Tibial nerve (tissue), 4 donors: ENCODE measurements at regions not wholly inside any gene's neighbourhood (a gene's known extent, or its start where the extent isn't known, plus 50 kb on each side); places are given as distances from the start of the nearest gene placed in this dataset.

Experiments
- DNase-seq, 2 donors: peaks; one replicate each; pipeline ENCODE4 v3.0.0-alpha.2; 2019; ENCODE audit warnings: low spot score in 2 of 2
- H3K27ac ChIP-seq, 4 donors: fragments of 200-600 bp; sonication (generic) in 3 of 4; one replicate each; pipeline ENCODE4 v1.5.1; 2017 to 2019; ENCODE audit warnings: mild to moderate bottlenecking in 1 of 4
- H3K27me3 ChIP-seq, 2 donors: fragments of 200-600 bp; sonication (generic) in 1 of 2; one replicate each; pipeline versions ENCODE4 v1.5.1 to v1.6.0; 2017 to 2019
- H3K36me3 ChIP-seq, 3 donors: fragments of 200-600 bp; sonication (generic); one replicate each; pipeline ENCODE4 v1.5.1; 2018 to 2019
- H3K4me1 ChIP-seq, 4 donors: fragments of 200-600 bp; sonication (generic) in 3 of 4; one replicate each; pipeline ENCODE4 v1.5.1; 2017 to 2019
- H3K4me3 ChIP-seq, 4 donors: fragments of 200-600 bp; sonication (generic) in 3 of 4; one replicate each; pipeline ENCODE4 v1.5.1; 2017 to 2019; ENCODE audit warnings: mild to moderate bottlenecking in 1 of 4, moderate library complexity in 1 of 4
- H3K9me3 ChIP-seq, 4 donors: fragments of 200-600 bp; sonication (generic) in 3 of 4; one replicate each; pipeline ENCODE4 v1.5.1; 2017 to 2019
- CTCF ChIP-seq, 5 experiments: fragments of 200-600 bp in 3 of 5; fragments of 450-650 bp in 2 of 5; sonication (generic) in 3 of 5; IDR thresholded peaks; one replicate each; pipeline ENCODE4 v1.5.1; 2016 to 2019; ENCODE audit warnings: antibody characterized with exemption in 5 of 5, mild to moderate bottlenecking in 3 of 5, moderate library complexity in 2 of 5
- EP300 ChIP-seq, 2 donors: sonication (generic); formaldehyde crosslinking; IDR thresholded peaks; one replicate each; pipeline ENCODE4 v1.6.1; 2017; ENCODE audit warnings: antibody characterized with exemption in 2 of 2, mild to moderate bottlenecking in 1 of 2
- POLR2A ChIP-seq, 2 donors: fragments of 450-650 bp; IDR thresholded peaks; one replicate each; pipeline ENCODE4 v1.6.1; 2017; ENCODE audit warnings: antibody characterized with exemption in 2 of 2, mild to moderate bottlenecking in 2 of 2, moderate library complexity in 2 of 2
- WGBS, 2 donors: methylation state at CpG; one replicate each; pipeline ENCODE4 v1.1.5; 2018; 5-methylcytosine and 5-hydroxymethylcytosine counted together

GRCh38 chr13:19329365-19329764, 147.7 kb upstream of the TUBA3C start:
- TF ChIP-seq POLR2A (IDR thresholded peaks at IDR 0.05), result no peak
- no peak for TF ChIP-seq EP300 (IDR thresholded peaks at IDR 0.05)
- no peak for TF ChIP-seq CTCF (IDR thresholded peaks at IDR 0.05)

GRCh38 chr13:19324325-19324724, 142.7 kb upstream of the TUBA3C start:
- no peaks in the 10 kb centered on the region for H3K36me3 ChIP-seq
- TF ChIP-seq CTCF (IDR thresholded peaks at IDR 0.05) (no peak), EP300 (IDR thresholded peaks at IDR 0.05) (no peak), POLR2A (IDR thresholded peaks at IDR 0.05) (no peak)
- H3K27me3 ChIP-seq, result no peaks in the 10 kb centered on the region
- DNase-seq, result no peak
- H3K9me3 ChIP-seq, result peaks cover 0 to 20% (median 0%) of the 10 kb centered on the region in 4 donors
- no peaks in the 10 kb centered on the region for H3K4me1 ChIP-seq
- H3K27ac ChIP-seq, result no peak overlapping the region
- no peak overlapping the region for H3K4me3 ChIP-seq

More at GRCh38 chr13:19329365-19329764, 147.7 kb upstream of the TUBA3C start:
- 67 to 80% methylated on average over 3 of the region's 3 CpGs for WGBS, 2 donors
- Histone ChIP-seq H3K9me3 (peaks cover 0 to 5% (median 0%) of the 10 kb centered on the region in 4 donors), H3K4me1 (no peaks in the 10 kb centered on the region), H3K36me3 (no peaks in the 10 kb centered on the region), H3K27me3 (no peaks in the 10 kb centered on the region), H3K4me3 (no peak overlapping the region), H3K27ac (no peak overlapping the region)
- DNase-seq, result no peak

- Histone ChIP-seq H3K4me3 (no peak overlapping the region), H3K36me3 (no peaks in the 10 kb centered on the region), H3K27ac (no peak overlapping the region), H3K27me3 (no peaks in the 10 kb centered on the region), H3K9me3 (peaks cover 0 to 20% (median 0%) of the 10 kb centered on the region in 4 donors), H3K4me1 (no peaks in the 10 kb centered on the region)
- no peak for DNase-seq
- no peak for TF ChIP-seq CTCF (IDR thresholded peaks at IDR 0.05)
- no peak for TF ChIP-seq POLR2A (IDR thresholded peaks at IDR 0.05)
- TF ChIP-seq EP300 (IDR thresholded peaks at IDR 0.05), result no peak
- 76 to 78% methylated on average over 3 of the region's 3 CpGs for WGBS, 2 donors
Observed at GRCh38 chr13:19321222-19321621, 139.6 kb upstream of the TUBA3C start.

GRCh38 chr13:19305434-19305833, 123.8 kb upstream of the TUBA3C start:
- TF ChIP-seq EP300 (IDR thresholded peaks at IDR 0.05) (no peak), POLR2A (IDR thresholded peaks at IDR 0.05) (no peak), CTCF (IDR thresholded peaks at IDR 0.05) (no peak)
- Histone ChIP-seq H3K4me1 (no peaks in the 10 kb centered on the region), H3K36me3 (no peaks in the 10 kb centered on the region), H3K27me3 (no peaks in the 10 kb centered on the region), H3K27ac (no peak overlapping the region), H3K9me3 (peaks cover 0 to 14% (median 0%) of the 10 kb centered on the region in 4 donors), H3K4me3 (no peak overlapping the region)
- WGBS, 2 donors, result 79 to 83% methylated on average over 16 to 17 of the region's 17 CpGs
- no peak for DNase-seq

GRCh38 chr13:19289180-19289579, 107.6 kb upstream of the TUBA3C start:
- TF ChIP-seq POLR2A (IDR thresholded peaks at IDR 0.05), result no peak
- TF ChIP-seq CTCF (IDR thresholded peaks at IDR 0.05), result no peak
- no peak for TF ChIP-seq EP300 (IDR thresholded peaks at IDR 0.05)
- no peak for DNase-seq
- no peaks in the 10 kb centered on the region for H3K4me1 ChIP-seq
- no peaks in the 10 kb centered on the region for H3K9me3 ChIP-seq
- H3K27ac ChIP-seq, result no peak overlapping the region
- no peaks in the 10 kb centered on the region for H3K36me3 ChIP-seq
- WGBS, 2 donors, result 48 to 50% methylated on average over 3 of the region's 3 CpGs
- H3K4me3 ChIP-seq, result no peak overlapping the region
- H3K27me3 ChIP-seq, result no peaks in the 10 kb centered on the region
